SU-DHL-6 (cell line): ENCODE measurements at regions not wholly inside any gene's neighbourhood (a gene's known extent, or its start where the extent isn't known, plus 50 kb on each side); places are given as distances from the start of the nearest gene placed in this dataset.

Experiments
- CTCF ChIP-seq: fragments of 200-600 bp; sonication (generic); IDR thresholded peaks from one replicate; pipeline ENCODE4 v1.5.1; 2017; ENCODE audit warnings: antibody characterized with exemption, mild to moderate bottlenecking, low read length, moderate library complexity; ENCODE audit not compliant: insufficient read depth, poor library complexity, severe bottlenecking
- EZH2phosphoT487 ChIP-seq: fragments of 200-600 bp; sonication (generic), shearing (Covaris generic); conservative IDR thresholded peaks from 2 replicates; pipeline ENCODE4 v1.6.1; 2018; ENCODE audit warnings: mild to moderate bottlenecking, antibody characterized with exemption, low read length, moderate library complexity, mixed read lengths

GRCh38 chr4:189062047-189062820 lies 878.4 kb upstream of the FRG1 start:
- no peak for TF ChIP-seq CTCF
- TF ChIP-seq EZH2phosphoT487: no peak
